GM21529 (cell line): ENCODE measurements at regions not wholly inside any gene's neighbourhood (a gene's known extent, or its start where the extent isn't known, plus 50 kb on each side); places are given as distances from the start of the nearest gene placed in this dataset.
"Not testable (repeated sequence)": the region's sequence is repeated elsewhere in the genome, so short reads cannot be mapped to it uniquely, and the experiment has no call there.

Source experiments
- ATAC-seq: cut with Tn5 transposase; IDR thresholded peaks from one replicate; pipeline ENCODE4 v1.9.1; 2021; ENCODE audit not compliant: unreplicated experiment

GRCh38 chr5:167920589-167920988, 370.9 kb upstream of the WWC1 start:
- ATAC-seq, result no peak

GRCh38 chr5:167921796-167922195, 369.6 kb upstream of the WWC1 start:
- ATAC-seq, result no peak

- no peak for ATAC-seq
Observed at GRCh38 chr5:167923396-167923795, 368.0 kb upstream of the WWC1 start.

- no peak for ATAC-seq
Observed at GRCh38 chr5:167929841-167930240, 361.6 kb upstream of the WWC1 start.

- no peak for ATAC-seq
Observed at GRCh38 chr5:167934551-167934971, 356.9 kb upstream of the WWC1 start.

GRCh38 chr5:167936022-167936421, 355.4 kb upstream of the WWC1 start:
- ATAC-seq, result no peak

GRCh38 chr5:167936944-167937634, 354.4 kb upstream of the WWC1 start:
- ATAC-seq, result no peak

- no peak for ATAC-seq
Observed at GRCh38 chr5:167937635-167937998, 353.8 kb upstream of the WWC1 start.

- ATAC-seq, result no peak
Observed at GRCh38 chr5:167939686-167940085, 351.8 kb upstream of the WWC1 start.

GRCh38 chr5:167940911-167941310, 350.5 kb upstream of the WWC1 start:
- no peak for ATAC-seq

GRCh38 chr5:167941556-167941955, 349.9 kb upstream of the WWC1 start:
- not testable (repeated sequence) for ATAC-seq

- no peak for ATAC-seq
Observed at GRCh38 chr5:167943343-167943742, 348.1 kb upstream of the WWC1 start.

GRCh38 chr5:167944121-167944852, 347.2 kb upstream of the WWC1 start:
- no peak for ATAC-seq

- ATAC-seq, result no peak
Observed at GRCh38 chr5:167945542-167946384, 345.7 kb upstream of the WWC1 start.

- no peak for ATAC-seq
Observed at GRCh38 chr5:167947306-167947705, 344.1 kb upstream of the WWC1 start.

- no peak for ATAC-seq
Observed at GRCh38 chr5:167948251-167948650, 343.2 kb upstream of the WWC1 start.

- ATAC-seq, result no peak
Observed at GRCh38 chr5:167949435-167949834, 342.0 kb upstream of the WWC1 start.

- ATAC-seq, result no peak
Observed at GRCh38 chr5:167950126-167950721, 341.2 kb upstream of the WWC1 start.

- no peak for ATAC-seq
Observed at GRCh38 chr5:167951116-167951515, 340.3 kb upstream of the WWC1 start.

GRCh38 chr5:167952278-167952995, 339.0 kb upstream of the WWC1 start:
- no peak for ATAC-seq
